CD14-positive monocyte (primary cell): ENCODE measurements at regions not wholly inside any gene's neighbourhood (a gene's known extent, or its start where the extent isn't known, plus 50 kb on each side); places are given as distances from the start of the nearest gene placed in this dataset.
"Not testable (repeated sequence)": the region's sequence is repeated elsewhere in the genome, so short reads cannot be mapped to it uniquely, and the experiment has no call there.

Source experiments
- DNase-seq, 3 donors: peaks; one replicate each; pipeline ENCODE4 v3.0.0-alpha.2; 2011 to 2022
- H2AFZ ChIP-seq: 2 replicates; pipeline ENCODE4 v1.6.0; 2012; ENCODE audit warnings: mild to moderate bottlenecking, low read depth, low read length, inconsistent platforms; ENCODE audit not compliant: insufficient read depth, poor library complexity, severe bottlenecking
- H3K27ac ChIP-seq, 2 donors: 1 replicate in 1 of 2; 2 replicates in 1 of 2; pipeline ENCODE4 v1.5.1; 2012 to 2013; ENCODE audit warnings: low read length in 2 of 2, control low read depth in 1 of 2, inconsistent platforms in 1 of 2, low read depth in 1 of 2, mild to moderate bottlenecking in 1 of 2
- H3K27me3 ChIP-seq, 2 donors: one replicate each; pipeline versions ENCODE4 v1.6.0 to v1.6.1; 2011 to 2013; ENCODE audit warnings: low read length in 2 of 2; ENCODE audit not compliant: control insufficient read depth in 2 of 2, insufficient read depth in 2 of 2
- H3K36me3 ChIP-seq, 2 donors: replicated peaks in 1 of 2; 1 replicate in 1 of 2; 2 replicates in 1 of 2; pipeline versions ENCODE4 v1.5.1 to v1.6.1; 2012 to 2013; ENCODE audit warnings: low read length in 2 of 2, control low read depth in 1 of 2, inconsistent platforms in 1 of 2, mild to moderate bottlenecking in 1 of 2; ENCODE audit not compliant: insufficient read depth in 2 of 2, control insufficient read depth in 1 of 2
- H3K4me1 ChIP-seq, 2 donors: 1 replicate in 1 of 2; 2 replicates in 1 of 2; pipeline versions ENCODE4 v1.5.1 to v1.6.1; 2012 to 2013; ENCODE audit warnings: low read length in 2 of 2, control low read depth in 1 of 2, inconsistent platforms in 1 of 2, mild to moderate bottlenecking in 1 of 2, moderate library complexity in 1 of 2; ENCODE audit not compliant: insufficient read depth in 2 of 2, control insufficient read depth in 1 of 2
- H3K4me2 ChIP-seq: replicated peaks from 2 replicates; pipeline ENCODE3; 2012; ENCODE audit warnings: low read length, moderate library complexity, mild to moderate bottlenecking; ENCODE audit not compliant: poor library complexity, severe bottlenecking; ENCODE audit errors: extremely low read depth
- H3K4me3 ChIP-seq, 3 experiments: fragments of 200-600 bp in 1 of 3; sonication (generic) in 1 of 3; replicated peaks in 1 of 3; 1 replicate in 2 of 3; 2 replicates in 1 of 3; pipeline ENCODE4 v1.5.1; 2011 to 2013; ENCODE audit warnings: low read length in 3 of 3, mild to moderate bottlenecking in 3 of 3, control low read depth in 2 of 3, low read depth in 2 of 3, inconsistent platforms in 1 of 3, moderate library complexity in 1 of 3
- H3K79me2 ChIP-seq: 2 replicates; pipeline ENCODE4 v1.6.0; 2012; ENCODE audit warnings: mild to moderate bottlenecking, control low read depth, inconsistent platforms, low read length, moderate library complexity; ENCODE audit not compliant: insufficient read depth
- H3K9ac ChIP-seq: 2 replicates; pipeline ENCODE4 v1.6.0; 2017; ENCODE audit warnings: low read length, mild to moderate bottlenecking; ENCODE audit not compliant: insufficient read depth, poor library complexity, severe bottlenecking
- H3K9me3 ChIP-seq, 2 donors: replicated peaks in 1 of 2; 1 replicate in 1 of 2; 2 replicates in 1 of 2; pipeline versions ENCODE4 v1.5.1 to v1.6.1; 2012 to 2013; ENCODE audit warnings: low read length in 2 of 2, control low read depth in 1 of 2; ENCODE audit not compliant: control insufficient read depth in 1 of 2, insufficient read depth in 1 of 2
- H4K20me1 ChIP-seq: 2 replicates; pipeline ENCODE4 v1.6.0; 2012; ENCODE audit warnings: mild to moderate bottlenecking, low read length, control low read depth, moderate library complexity; ENCODE audit not compliant: insufficient read depth
- H3K27ac Mint-ChIP-seq, 7 donors: one replicate each; pipeline ENCODE4 v1.8.0; 2020; ENCODE audit warnings: mild to moderate bottlenecking in 7 of 7, mixed read lengths in 7 of 7, moderate library complexity in 6 of 7, inconsistent platforms in 2 of 7
- H3K27me3 Mint-ChIP-seq, 3 donors: one replicate each; pipeline ENCODE4 v1.8.0; 2021 to 2022; ENCODE audit warnings: low read depth in 3 of 3, mild to moderate bottlenecking in 3 of 3, mixed read lengths in 3 of 3, moderate library complexity in 3 of 3, inconsistent platforms in 1 of 3
- H3K36me3 Mint-ChIP-seq, 2 donors: one replicate each; pipeline ENCODE4 v1.8.0; 2020; ENCODE audit warnings: mixed read lengths in 2 of 2, inconsistent platforms in 1 of 2, mild to moderate bottlenecking in 1 of 2
- H3K4me1 Mint-ChIP-seq: one replicate; pipeline ENCODE4 v1.8.0; 2020; ENCODE audit warnings: mild to moderate bottlenecking, mixed read lengths
- H3K4me3 Mint-ChIP-seq, 2 donors: one replicate each; pipeline ENCODE4 v1.8.0; 2020; ENCODE audit warnings: mild to moderate bottlenecking in 2 of 2, mixed read lengths in 2 of 2, moderate library complexity in 1 of 2
- H3K9me3 Mint-ChIP-seq, 7 donors: one replicate each; pipeline ENCODE4 v1.8.0; 2020 to 2022; ENCODE audit warnings: mixed read lengths in 7 of 7, mild to moderate bottlenecking in 6 of 7, moderate library complexity in 6 of 7, inconsistent platforms in 2 of 7
- CTCF ChIP-seq: fragments of 200-600 bp; IDR thresholded peaks from one replicate; pipeline ENCODE4 v1.8.0; 2022; ENCODE audit warnings: antibody characterized with exemption, mild to moderate bottlenecking
- WGBS: methylation state at CpG from one replicate; pipeline ENCODE4 v1.1.5; 2013; ENCODE audit warnings: missing lambda C conversion rate; ENCODE audit not compliant: insufficient coverage; 5-methylcytosine and 5-hydroxymethylcytosine counted together
- intact Hi-C, 2 donors: fragments of 100-400 bp; cut with micrococcal nuclease; formaldehyde crosslinking; loops; one replicate each; pipeline versions ENCODE4 v1.15.0 to v1.15.1; 2023

GRCh38 chr5:108503986-108504385 is 122.1 kb upstream of the FBXL17 start:
- Histone ChIP-seq H3K4me2 (no peak overlapping the region), H3K36me3 (no peaks in the 10 kb centered on the region), H3K79me2 (no peaks in the 10 kb centered on the region), H3K27ac (no peak overlapping the region), H3K9me3 (no peaks in the 10 kb centered on the region), H4K20me1 (no peaks in the 10 kb centered on the region), H3K9ac (no peak overlapping the region), H3K4me3 (no peak overlapping the region), H3K4me1 (no peaks in the 10 kb centered on the region), H3K27me3 (no peaks in the 10 kb centered on the region), H2AFZ (no peak overlapping the region)
- Mint-ChIP-seq H3K27ac (no peak overlapping the region), H3K36me3 (no peaks in the 10 kb centered on the region), H3K27me3 (peaks cover 0 to 3% (median 0%) of the 10 kb centered on the region in 3 donors), H3K9me3 (peaks cover 0 to 9% (median 7%) of the 10 kb centered on the region in 7 donors), H3K4me1 (no peaks in the 10 kb centered on the region), H3K4me3 (no peak overlapping the region)
- no peak for TF ChIP-seq CTCF
- no peak for DNase-seq
- intact Hi-C loops, result no loop called here
- WGBS, result 89% methylated on average over 2 of the region's 2 CpGs

- H3K4me1 ChIP-seq, H4K20me1 ChIP-seq, H3K9me3 ChIP-seq, H3K27me3 Mint-ChIP-seq, H2AFZ ChIP-seq, H3K27ac ChIP-seq, H3K4me3 ChIP-seq, H3K4me1 Mint-ChIP-seq, H3K27me3 ChIP-seq, H3K79me2 ChIP-seq, H3K4me2 ChIP-seq, H3K36me3 Mint-ChIP-seq, DNase-seq, H3K4me3 Mint-ChIP-seq, H3K9ac ChIP-seq, intact Hi-C loops, H3K36me3 ChIP-seq, H3K27ac Mint-ChIP-seq: not testable (repeated sequence)
- peaks cover 3 to 16% (median 8%) of the 10 kb centered on the region in 7 donors for H3K9me3 Mint-ChIP-seq
- WGBS, result no CpG with 5 or more reads among the region's 3 CpGs
These were observed 113.7 kb upstream of the FBXL17 start for GRCh38 chr5:108495615-108496014.
